Neural crest cell (in vitro differentiated cells): ENCODE measurements at regions not wholly inside any gene's neighbourhood (a gene's known extent, or its start where the extent isn't known, plus 50 kb on each side); places are given as distances from the start of the nearest gene placed in this dataset.

Experiments
- DNase-seq: peaks from one replicate; pipeline ENCODE4 v3.0.0; 2021; ENCODE audit warnings: low read depth, mixed read lengths, low spot score
- H3K27ac Mint-ChIP-seq: one replicate; pipeline ENCODE4 v1.8.0; 2021; ENCODE audit warnings: mild to moderate bottlenecking, mixed read lengths; ENCODE audit not compliant: unreplicated experiment
- H3K27me3 Mint-ChIP-seq: 2 replicates; pipeline ENCODE4 v1.8.0; 2021; ENCODE audit warnings: low read depth, mild to moderate bottlenecking, mixed read lengths
- H3K36me3 Mint-ChIP-seq: 2 replicates; pipeline ENCODE4 v1.8.0; 2021; ENCODE audit warnings: low read depth, mild to moderate bottlenecking, mixed read lengths
- H3K4me1 Mint-ChIP-seq: 2 replicates; pipeline ENCODE4 v1.8.0; 2021; ENCODE audit warnings: mixed read lengths
- H3K4me3 Mint-ChIP-seq: one replicate; pipeline ENCODE4 v1.8.0; 2021; ENCODE audit warnings: mild to moderate bottlenecking, mixed read lengths
- H3K9me3 Mint-ChIP-seq: 2 replicates; pipeline ENCODE4 v1.8.0; 2021; ENCODE audit warnings: mixed read lengths
- TF ChIP-seq, protein P1 (sequence below): fragments of 200-600 bp; sonication (generic); conservative IDR thresholded peaks from 2 replicates; pipeline ENCODE4 v1.5.0; 2021; ENCODE audit warnings: antibody characterized with exemption, mild to moderate bottlenecking

DNA sequence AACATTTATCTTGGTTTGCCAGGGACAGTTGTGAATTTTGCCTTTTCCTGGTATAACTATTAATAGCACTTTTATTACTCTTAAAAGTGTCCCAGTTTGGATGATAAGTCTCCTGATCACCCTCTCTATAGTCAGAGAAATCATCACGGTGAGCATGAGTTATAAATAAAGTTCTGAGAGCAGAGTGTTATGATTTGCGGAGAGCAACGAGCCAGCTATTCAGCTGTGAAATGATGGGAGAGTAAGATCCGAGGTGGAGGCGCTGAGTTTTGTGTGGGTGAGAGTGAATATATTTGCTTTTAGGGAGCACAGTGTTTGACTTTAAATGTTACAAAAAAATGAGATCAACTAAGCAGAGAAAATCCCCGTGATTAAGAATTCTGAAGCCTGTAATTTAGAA is 179.6 kb downstream of the DSC3 start:
- Mint-ChIP-seq H3K27ac (no peak overlapping the region), H3K27me3 (no peaks in the 10 kb centered on the region), H3K4me1 (no peaks in the 10 kb centered on the region), H3K9me3 (peaks cover 3% of the 10 kb centered on the region), H3K36me3 (peaks cover under 1% of the 10 kb centered on the region), H3K4me3 (no peak overlapping the region)
- DNase-seq: no peak
- TF ChIP-seq, protein P1, sequence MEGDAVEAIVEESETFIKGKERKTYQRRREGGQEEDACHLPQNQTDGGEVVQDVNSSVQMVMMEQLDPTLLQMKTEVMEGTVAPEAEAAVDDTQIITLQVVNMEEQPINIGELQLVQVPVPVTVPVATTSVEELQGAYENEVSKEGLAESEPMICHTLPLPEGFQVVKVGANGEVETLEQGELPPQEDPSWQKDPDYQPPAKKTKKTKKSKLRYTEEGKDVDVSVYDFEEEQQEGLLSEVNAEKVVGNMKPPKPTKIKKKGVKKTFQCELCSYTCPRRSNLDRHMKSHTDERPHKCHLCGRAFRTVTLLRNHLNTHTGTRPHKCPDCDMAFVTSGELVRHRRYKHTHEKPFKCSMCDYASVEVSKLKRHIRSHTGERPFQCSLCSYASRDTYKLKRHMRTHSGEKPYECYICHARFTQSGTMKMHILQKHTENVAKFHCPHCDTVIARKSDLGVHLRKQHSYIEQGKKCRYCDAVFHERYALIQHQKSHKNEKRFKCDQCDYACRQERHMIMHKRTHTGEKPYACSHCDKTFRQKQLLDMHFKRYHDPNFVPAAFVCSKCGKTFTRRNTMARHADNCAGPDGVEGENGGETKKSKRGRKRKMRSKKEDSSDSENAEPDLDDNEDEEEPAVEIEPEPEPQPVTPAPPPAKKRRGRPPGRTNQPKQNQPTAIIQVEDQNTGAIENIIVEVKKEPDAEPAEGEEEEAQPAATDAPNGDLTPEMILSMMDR: no peak

DNA sequence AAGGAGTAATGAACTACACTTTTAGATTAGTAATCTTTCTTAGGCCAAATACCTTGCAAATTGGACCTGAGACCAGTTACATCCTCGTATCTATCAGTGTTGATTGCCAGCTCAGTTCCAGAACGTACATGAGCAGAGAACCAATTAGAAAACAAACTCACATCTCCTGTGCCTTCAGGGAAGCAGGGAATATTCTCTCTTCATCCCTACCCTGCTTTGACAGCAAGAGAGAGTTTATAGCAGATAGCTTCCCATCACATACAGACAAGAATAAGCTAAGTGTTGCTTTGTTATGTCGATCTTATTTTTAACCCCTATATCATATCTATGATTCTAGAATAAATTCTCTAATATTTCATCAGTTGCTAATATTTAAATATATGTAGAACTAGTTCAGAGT is 181.8 kb downstream of the DSC3 start:
- Mint-ChIP-seq H3K9me3 (no peaks in the 10 kb centered on the region), H3K27me3 (no peaks in the 10 kb centered on the region), H3K36me3 (no peaks in the 10 kb centered on the region), H3K4me3 (no peak overlapping the region), H3K27ac (no peak overlapping the region), H3K4me1 (no peaks in the 10 kb centered on the region)
- no peak for DNase-seq
- TF ChIP-seq, protein P1: no peak

DNA sequence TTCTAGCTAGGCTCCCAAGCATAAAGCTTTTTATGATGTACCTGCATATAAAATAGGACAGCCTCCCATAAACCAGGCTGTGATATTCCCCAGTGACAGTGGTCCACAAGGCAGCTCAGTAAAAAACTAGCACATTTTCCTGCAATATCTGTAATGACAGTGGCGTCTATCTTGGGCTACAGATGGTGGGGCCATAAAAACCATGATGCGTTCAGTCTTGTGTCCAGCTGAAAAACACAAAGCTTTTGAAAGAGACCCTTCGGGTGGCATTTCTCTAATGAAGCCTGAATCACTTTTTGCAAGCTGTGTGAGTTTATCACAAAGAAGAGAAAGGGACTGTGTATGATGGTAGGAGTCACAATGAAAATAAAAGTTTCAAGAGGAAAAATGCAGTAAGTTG is 183.5 kb downstream of the DSC3 start:
- no peaks in the 10 kb centered on the region for H3K9me3 Mint-ChIP-seq
- H3K27me3 Mint-ChIP-seq: no peaks in the 10 kb centered on the region
- no peak for DNase-seq
- no peaks in the 10 kb centered on the region for H3K4me1 Mint-ChIP-seq
- no peak overlapping the region for H3K4me3 Mint-ChIP-seq
- no peaks in the 10 kb centered on the region for H3K36me3 Mint-ChIP-seq
- TF ChIP-seq, protein P1: no peak
- H3K27ac Mint-ChIP-seq: no peak overlapping the region

DNA sequence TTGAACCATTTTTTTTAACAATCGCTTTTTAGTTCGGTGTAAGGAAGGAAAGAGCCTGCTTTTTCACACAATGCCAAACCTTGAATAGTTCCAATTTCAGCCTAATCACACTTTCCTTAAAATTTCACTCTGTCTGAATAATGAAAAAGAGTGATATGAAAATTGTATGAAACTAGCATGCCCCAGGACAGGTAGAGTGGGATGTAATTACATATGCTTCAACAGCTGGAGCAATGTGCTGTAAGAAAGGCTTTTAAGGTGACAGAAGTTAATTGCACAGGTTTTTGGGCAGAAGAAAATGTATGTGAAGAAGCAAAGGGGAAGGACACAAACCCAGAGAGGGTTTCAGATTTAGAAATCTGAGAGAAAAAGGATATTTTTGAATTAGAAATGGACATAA is 184.0 kb downstream of the DSC3 start:
- no peaks in the 10 kb centered on the region for H3K9me3 Mint-ChIP-seq
- peak overlapping the region; percentile 44 for H3K27ac Mint-ChIP-seq

DNA sequence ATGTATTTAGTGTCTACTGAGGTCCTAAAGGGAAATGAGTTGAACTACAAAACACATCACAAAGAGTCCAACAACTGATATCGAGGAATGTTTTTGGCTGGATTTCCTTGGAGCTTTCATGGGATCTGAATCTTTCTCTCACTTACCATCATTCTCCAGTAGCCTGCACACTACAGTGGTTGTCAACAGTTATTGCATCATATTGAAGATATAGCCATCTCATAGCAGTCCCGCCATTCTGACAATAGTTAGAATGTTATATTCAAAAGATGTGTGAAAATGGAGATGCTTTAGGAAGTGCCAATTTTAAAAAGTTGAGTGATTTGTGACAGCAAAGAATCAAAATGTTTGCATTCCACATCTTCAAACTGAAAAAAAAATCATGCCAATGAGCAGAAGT is 186.8 kb downstream of the DSC3 start:
- no peaks in the 10 kb centered on the region for H3K4me1 Mint-ChIP-seq
- no peak overlapping the region for H3K27ac Mint-ChIP-seq
- no peaks in the 10 kb centered on the region for H3K9me3 Mint-ChIP-seq
- no peak for DNase-seq
- H3K27me3 Mint-ChIP-seq: no peaks in the 10 kb centered on the region
- TF ChIP-seq, protein P1: no peak
- H3K4me3 Mint-ChIP-seq: no peak overlapping the region
- no peaks in the 10 kb centered on the region for H3K36me3 Mint-ChIP-seq

More for the DNA sequence above, 184.0 kb downstream of the DSC3 start:
- Mint-ChIP-seq H3K27me3 (no peaks in the 10 kb centered on the region), H3K4me3 (no peak overlapping the region), H3K36me3 (no peaks in the 10 kb centered on the region), H3K4me1 (no peaks in the 10 kb centered on the region)
- no peak for DNase-seq
- TF ChIP-seq, protein P1: no peak

DNA sequence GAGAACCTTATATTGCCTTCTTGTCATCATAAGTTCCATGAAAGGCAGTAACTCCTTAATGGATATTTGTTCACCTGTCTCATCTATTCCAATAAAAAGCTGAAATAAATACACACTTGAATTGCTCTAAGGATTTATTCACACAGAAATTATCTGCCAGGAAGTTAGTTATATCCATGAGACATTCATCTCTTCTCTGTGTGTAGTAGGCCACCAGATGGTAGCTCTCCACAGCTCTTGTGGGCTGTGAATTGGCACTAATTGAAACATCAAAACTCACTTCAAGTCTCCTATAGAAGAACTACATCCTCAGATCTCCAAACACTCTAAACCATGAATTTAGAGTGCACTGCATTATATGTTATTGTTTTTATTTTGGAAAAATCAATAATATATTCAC is 189.6 kb downstream of the DSC3 start:
- Mint-ChIP-seq H3K27ac (no peak overlapping the region), H3K9me3 (peaks cover 3% of the 10 kb centered on the region), H3K36me3 (peaks cover 4% of the 10 kb centered on the region), H3K4me3 (no peak overlapping the region), H3K4me1 (no peaks in the 10 kb centered on the region), H3K27me3 (no peaks in the 10 kb centered on the region)
- no peak for DNase-seq
- TF ChIP-seq, protein P1: no peak
